ENCODE measurements at regions not wholly inside any gene's neighbourhood (a gene's known extent, or its start where the extent isn't known, plus 50 kb on each side); places are given as distances from the start of the nearest gene placed in this dataset.

DNA sequence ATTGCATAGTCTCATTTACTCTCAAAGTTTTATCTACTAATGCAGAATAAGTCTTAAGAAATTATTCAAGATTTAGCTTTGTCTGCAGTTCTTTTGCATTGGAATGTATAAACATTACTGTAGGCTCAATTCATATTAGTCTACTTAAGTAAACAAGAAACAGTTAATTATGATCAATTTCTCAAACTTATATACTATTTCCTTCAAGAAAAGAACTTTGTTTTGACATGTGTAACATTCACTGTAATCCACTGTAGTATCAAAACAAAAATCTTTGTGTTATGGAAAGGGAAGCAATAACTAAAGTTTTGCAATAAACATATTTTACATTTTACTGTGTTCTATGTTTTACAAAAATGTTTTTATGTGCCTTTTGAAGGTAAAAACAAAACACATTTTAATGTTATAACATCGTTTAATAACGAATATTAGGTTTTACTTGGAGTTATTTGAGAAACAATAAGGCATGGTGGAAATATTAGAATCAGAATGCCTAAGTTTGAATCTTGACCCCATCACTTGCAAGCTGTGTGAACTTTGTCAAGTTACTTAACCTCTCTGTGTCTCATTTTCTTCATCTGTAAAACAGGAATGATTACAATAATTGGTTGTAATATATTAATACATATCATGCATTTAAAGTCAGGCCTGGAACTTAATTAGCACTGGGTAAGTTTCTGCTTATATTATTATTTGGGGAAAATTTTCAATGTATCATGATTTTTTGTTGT is 77.0 kb upstream of the DPH5 start:
- H3K4me3 ChIP-seq (ENCODE audit: low read depth, low read length) = no peak overlapping the region
- no peak for DNase-seq (ENCODE audit: low read depth)
- TF ChIP-seq, protein P1, sequence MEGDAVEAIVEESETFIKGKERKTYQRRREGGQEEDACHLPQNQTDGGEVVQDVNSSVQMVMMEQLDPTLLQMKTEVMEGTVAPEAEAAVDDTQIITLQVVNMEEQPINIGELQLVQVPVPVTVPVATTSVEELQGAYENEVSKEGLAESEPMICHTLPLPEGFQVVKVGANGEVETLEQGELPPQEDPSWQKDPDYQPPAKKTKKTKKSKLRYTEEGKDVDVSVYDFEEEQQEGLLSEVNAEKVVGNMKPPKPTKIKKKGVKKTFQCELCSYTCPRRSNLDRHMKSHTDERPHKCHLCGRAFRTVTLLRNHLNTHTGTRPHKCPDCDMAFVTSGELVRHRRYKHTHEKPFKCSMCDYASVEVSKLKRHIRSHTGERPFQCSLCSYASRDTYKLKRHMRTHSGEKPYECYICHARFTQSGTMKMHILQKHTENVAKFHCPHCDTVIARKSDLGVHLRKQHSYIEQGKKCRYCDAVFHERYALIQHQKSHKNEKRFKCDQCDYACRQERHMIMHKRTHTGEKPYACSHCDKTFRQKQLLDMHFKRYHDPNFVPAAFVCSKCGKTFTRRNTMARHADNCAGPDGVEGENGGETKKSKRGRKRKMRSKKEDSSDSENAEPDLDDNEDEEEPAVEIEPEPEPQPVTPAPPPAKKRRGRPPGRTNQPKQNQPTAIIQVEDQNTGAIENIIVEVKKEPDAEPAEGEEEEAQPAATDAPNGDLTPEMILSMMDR (IDR thresholded peaks at IDR 0.05; ENCODE audit: control insufficient read depth, extremely low read depth, insufficient read depth) = no peak

DNA sequence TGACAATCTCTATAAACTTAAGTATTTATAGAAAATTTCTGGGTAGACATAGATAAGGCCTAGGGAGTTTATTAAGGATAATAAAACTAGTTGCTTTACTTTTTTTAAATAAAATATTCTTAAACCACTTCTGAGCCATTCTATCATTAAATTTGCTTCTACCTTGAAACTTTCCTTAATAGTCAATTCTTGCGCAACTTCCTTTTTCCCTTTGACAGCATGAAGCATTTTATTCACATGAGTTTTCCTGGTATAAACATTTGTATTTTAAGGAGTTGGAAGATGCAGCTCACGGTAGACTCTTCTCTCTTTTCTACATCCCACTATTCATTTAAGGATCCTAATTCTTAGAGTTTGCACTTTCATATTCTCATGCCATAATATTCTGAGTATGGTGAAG is 75.8 kb upstream of the DPH5 start:
- no peak overlapping the region for H3K4me3 ChIP-seq (ENCODE audit: low read depth, low read length)
- DNase-seq (ENCODE audit: low read depth) = no peak
- TF ChIP-seq, protein P1 (IDR thresholded peaks at IDR 0.05; ENCODE audit: control insufficient read depth, extremely low read depth, insufficient read depth) = no peak

DNA sequence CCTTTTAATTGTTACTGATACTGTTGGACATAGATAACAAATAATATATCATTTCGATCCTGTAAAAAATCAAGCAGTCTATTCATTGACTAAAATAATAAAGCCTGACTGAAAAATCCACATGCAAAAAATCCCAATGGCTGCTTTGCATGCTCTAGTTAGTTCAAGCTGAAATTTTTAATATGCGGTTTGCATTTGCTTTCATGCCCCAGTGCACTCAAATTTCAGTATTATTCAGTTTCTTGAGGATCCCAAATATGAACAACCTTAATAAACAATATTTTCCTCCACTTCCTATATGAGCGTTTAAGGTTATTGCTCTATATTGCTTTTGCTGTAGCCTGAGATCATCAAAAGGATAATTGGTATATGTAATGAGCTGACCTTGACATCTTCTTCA is 75.1 kb upstream of the DPH5 start:
- TF ChIP-seq, protein P1 (IDR thresholded peaks at IDR 0.05; ENCODE audit: control insufficient read depth, extremely low read depth, insufficient read depth) = no peak
- H3K4me3 ChIP-seq (ENCODE audit: low read depth, low read length) = no peak overlapping the region
- DNase-seq (ENCODE audit: low read depth) = no peak

DNA sequence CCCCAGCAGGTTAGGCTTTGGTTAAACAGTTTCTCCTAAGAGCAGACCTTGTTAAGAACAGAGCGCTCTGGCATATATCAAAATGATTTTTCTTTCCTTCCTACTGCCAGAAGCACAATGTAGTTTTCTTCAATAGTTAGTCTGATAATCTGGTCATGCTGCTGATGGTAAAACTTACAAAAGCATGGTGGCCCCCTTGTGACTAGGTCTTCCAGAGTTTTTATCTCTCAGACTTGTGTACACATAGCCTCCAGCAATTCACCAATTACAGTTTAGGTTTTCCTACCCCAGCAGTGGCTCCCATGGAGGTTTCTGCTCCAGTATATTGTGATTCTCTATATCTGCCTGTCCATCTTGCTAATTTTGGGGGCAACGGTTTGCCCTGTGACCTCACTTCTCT is 73.3 kb upstream of the DPH5 start:
- DNase-seq (ENCODE audit: low read depth) = no peak
- no peak overlapping the region for H3K4me3 ChIP-seq (ENCODE audit: low read depth, low read length)
- TF ChIP-seq, protein P1 (IDR thresholded peaks at IDR 0.05; ENCODE audit: control insufficient read depth, extremely low read depth, insufficient read depth) = no peak

DNA sequence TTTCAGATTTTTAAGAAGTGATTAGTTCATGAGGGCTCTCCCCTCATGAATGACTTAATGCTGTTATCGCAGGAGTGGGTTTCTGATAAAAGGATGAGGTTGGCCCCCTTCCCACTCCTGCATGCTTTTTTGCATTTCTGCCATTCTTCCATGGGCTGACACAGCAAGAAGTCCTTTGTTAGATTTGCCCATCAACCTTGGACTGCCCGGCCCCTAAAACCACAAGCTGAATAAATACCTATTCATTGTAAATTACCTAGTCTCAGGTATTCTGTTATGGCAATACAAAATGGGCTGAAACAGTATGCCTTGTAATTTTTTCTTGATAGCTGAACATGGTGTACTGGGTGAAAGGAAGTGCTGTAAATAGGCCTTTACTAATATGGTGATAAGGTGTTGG is 72.7 kb upstream of the DPH5 start:
- DNase-seq (ENCODE audit: low read depth) = no peak
- TF ChIP-seq, protein P1 (IDR thresholded peaks at IDR 0.05; ENCODE audit: control insufficient read depth, extremely low read depth, insufficient read depth) = no peak
- no peak overlapping the region for H3K4me3 ChIP-seq (ENCODE audit: low read depth, low read length)

DNA sequence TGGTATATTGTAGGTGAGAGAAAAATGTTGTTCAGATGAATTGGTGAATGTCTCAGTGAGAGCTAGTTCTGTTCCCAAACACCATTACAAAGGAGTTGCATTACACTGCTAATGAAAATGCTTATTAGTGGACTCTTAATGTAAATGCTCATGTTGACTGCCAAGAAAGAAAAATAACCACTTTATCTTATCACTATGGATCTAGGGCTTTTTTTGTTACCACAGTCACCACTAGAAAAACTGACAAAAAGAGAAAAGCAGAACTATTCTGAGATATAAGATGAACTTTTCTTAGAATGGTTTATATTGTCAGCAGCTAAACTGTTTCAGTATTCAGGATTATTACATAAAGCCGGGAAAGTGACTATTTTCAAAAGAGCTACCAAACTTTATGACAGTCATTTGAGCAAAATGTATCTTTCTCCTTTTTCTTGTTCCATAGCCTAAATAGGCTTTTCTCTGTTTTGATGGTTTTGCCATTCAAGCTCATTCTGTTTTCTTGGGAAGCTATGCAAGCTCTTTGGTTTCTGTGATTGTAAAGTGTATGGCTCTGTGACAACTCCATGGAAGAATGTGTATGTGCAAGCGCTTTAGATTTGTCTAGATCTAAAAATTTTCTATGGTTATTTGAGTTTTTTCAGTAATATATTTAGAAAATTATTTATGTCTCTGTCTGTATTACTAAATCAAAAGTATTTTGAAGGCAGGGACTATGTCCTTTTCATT is 64.2 kb upstream of the DPH5 start:
- TF ChIP-seq, protein P1 (IDR thresholded peaks at IDR 0.05; ENCODE audit: control insufficient read depth, extremely low read depth, insufficient read depth) = no peak
- DNase-seq (ENCODE audit: low read depth) = no peak
- H3K4me3 ChIP-seq (ENCODE audit: low read depth, low read length) = no peak overlapping the region

All from LNCaP clone FGC (cell line).